ENCODE measurements at regions not wholly inside any gene's neighbourhood (a gene's known extent, or its start where the extent isn't known, plus 50 kb on each side); places are given as distances from the start of the nearest gene placed in this dataset.
"Not testable (repeated sequence)": the region's sequence is repeated elsewhere in the genome, so short reads cannot be mapped to it uniquely, and the experiment has no call there.

DNA sequence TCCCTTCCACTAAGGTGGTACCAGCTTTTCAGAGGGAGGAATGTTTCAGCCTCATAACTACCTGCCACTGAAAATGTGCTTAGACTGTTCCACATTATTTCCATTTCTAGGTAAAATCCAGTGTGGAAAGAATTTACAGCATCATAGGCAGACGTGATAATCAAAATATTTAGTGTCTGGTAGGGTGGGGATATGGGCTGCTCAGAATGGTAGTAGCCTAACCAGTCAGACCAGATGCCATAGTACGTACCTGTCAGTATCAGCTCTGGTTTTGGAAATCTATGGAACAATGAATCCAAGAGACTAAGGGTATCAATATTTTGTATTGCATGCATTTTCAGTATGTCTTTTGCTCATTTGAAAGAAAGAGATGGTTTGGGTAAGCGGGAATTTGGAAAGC is 76.8 kb upstream of the APBB1IP start:
- TF ChIP-seq POLR2A (IDR thresholded peaks at IDR 0.05): no peak
- TF ChIP-seq, protein P1, sequence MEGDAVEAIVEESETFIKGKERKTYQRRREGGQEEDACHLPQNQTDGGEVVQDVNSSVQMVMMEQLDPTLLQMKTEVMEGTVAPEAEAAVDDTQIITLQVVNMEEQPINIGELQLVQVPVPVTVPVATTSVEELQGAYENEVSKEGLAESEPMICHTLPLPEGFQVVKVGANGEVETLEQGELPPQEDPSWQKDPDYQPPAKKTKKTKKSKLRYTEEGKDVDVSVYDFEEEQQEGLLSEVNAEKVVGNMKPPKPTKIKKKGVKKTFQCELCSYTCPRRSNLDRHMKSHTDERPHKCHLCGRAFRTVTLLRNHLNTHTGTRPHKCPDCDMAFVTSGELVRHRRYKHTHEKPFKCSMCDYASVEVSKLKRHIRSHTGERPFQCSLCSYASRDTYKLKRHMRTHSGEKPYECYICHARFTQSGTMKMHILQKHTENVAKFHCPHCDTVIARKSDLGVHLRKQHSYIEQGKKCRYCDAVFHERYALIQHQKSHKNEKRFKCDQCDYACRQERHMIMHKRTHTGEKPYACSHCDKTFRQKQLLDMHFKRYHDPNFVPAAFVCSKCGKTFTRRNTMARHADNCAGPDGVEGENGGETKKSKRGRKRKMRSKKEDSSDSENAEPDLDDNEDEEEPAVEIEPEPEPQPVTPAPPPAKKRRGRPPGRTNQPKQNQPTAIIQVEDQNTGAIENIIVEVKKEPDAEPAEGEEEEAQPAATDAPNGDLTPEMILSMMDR (IDR thresholded peaks at IDR 0.05): no peak
- 66 to 80% (median 70%) methylated on average over 3 of the region's 3 CpGs for WGBS, 4 donors
- H3K9me3 ChIP-seq (replicated peaks in 1 of 3): no peaks in the 10 kb centered on the region
- H3K4me1 ChIP-seq (replicated peaks in 1 of 2): no peaks in the 10 kb centered on the region
- H3K36me3 ChIP-seq (replicated peaks in 1 of 2): no peaks in the 10 kb centered on the region
- no peak overlapping the region for H3K4me3 ChIP-seq
- intact Hi-C loops (cut with DNase I): no loop called here
- no peak for DNase-seq
- H3K27me3 ChIP-seq: no peaks in the 10 kb centered on the region
- no peak overlapping the region for H3K27ac ChIP-seq

- Histone ChIP-seq H3K27ac (no peak overlapping the region), H3K27me3 (no peaks in the 10 kb centered on the region), H3K4me1 (replicated peaks in 1 of 2) (no peaks in the 10 kb centered on the region), H3K9me3 (replicated peaks in 1 of 3) (no peaks in the 10 kb centered on the region), H3K4me3 (no peak overlapping the region), H3K36me3 (replicated peaks in 1 of 2) (no peaks in the 10 kb centered on the region)
- 3 to 11% (median 5%) methylated on average over 1 of the region's 1 CpG for WGBS, 4 donors
- no peak for TF ChIP-seq POLR2A (IDR thresholded peaks at IDR 0.05)
- TF ChIP-seq, protein P1 (IDR thresholded peaks at IDR 0.05): no peak
- intact Hi-C loops (cut with DNase I): no loop called here
- no peak for DNase-seq
Observed at GRCh38 chr10:26361971-26362370, 76.2 kb upstream of the APBB1IP start.

DNA sequence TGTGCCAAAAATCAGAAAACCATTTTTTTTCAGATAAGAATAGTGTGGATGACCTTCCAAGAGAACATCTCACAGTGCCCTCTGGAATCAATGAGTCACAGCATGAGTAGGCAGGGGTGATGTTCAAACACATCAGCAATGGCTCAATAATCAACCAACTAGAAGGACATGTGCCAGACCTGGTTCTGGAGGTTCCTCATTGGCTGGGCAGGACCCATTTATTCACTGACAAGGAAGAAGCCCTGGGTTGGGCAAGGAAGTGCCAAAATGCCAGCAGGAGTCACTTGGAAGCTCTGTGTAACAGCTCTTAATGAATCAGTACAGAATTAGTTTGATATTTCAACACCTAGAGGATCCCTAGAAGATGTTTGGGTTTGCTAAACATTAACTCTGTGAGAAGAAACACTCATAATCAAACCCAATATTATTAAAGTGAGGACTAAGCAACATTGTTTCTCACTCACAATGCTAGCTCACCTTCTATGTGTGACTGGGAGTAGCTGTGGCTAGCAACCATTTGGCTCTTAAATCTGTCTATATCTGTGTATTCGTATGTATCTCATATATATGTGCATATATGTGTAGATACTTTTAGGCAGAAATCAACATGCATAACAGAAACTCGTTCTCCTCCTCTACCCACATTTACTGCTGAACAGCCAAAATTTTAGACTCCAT is 72.3 kb upstream of the APBB1IP start:
- intact Hi-C loops (cut with DNase I): no loop called here
- Histone ChIP-seq H3K27ac (no peak overlapping the region), H3K4me1 (replicated peaks in 1 of 2) (no peaks in the 10 kb centered on the region), H3K9me3 (replicated peaks in 1 of 3) (no peaks in the 10 kb centered on the region), H3K4me3 (no peak overlapping the region), H3K27me3 (no peaks in the 10 kb centered on the region), H3K36me3 (replicated peaks in 1 of 2) (no peaks in the 10 kb centered on the region)
- TF ChIP-seq POLR2A (IDR thresholded peaks at IDR 0.05): no peak
- TF ChIP-seq, protein P1 (IDR thresholded peaks at IDR 0.05): no peak
- WGBS, 4 donors: 42 to 60% (median 44%) methylated on average over 2 of the region's 2 CpGs
- DNase-seq: peak in 2 of 7 donors; percentile 9 to 14

DNA sequence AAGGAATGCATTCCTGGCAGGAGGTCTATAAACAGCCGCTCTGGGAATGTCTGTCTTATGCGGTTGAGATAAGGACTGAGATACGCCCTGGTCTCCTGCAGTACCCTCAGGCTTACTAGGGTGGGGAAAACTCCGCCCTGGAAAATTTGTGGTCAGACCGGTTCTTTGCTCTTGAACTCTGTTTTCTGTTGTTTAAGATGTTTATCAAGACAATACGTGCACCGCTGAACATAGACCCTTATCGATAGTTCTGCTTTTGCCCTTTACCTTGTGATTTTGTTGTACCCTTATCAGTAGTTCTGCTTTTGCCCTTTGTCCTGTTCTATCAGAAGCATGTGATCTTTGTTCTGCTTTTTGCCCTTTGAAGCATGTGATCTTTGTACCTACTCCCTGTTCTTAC is 71.1 kb upstream of the APBB1IP start:
- intact Hi-C loops (cut with DNase I): not testable (repeated sequence)

GRCh38 chr10:26367771-26368170 is 70.4 kb upstream of the APBB1IP start:
- Histone ChIP-seq H3K27ac (no peak overlapping the region), H3K9me3 (replicated peaks in 1 of 3) (no peaks in the 10 kb centered on the region), H3K36me3 (replicated peaks in 1 of 2) (no peaks in the 10 kb centered on the region), H3K27me3 (no peaks in the 10 kb centered on the region), H3K4me1 (replicated peaks in 1 of 2) (no peaks in the 10 kb centered on the region), H3K4me3 (no peak overlapping the region)
- intact Hi-C loops (cut with DNase I): no loop called here
- 4 to 13% (median 7%) methylated on average over 3 of the region's 3 CpGs for WGBS, 4 donors
- peak in 5 of 7 donors; percentile 20 to 32 (median 24) for DNase-seq
- TF ChIP-seq, protein P1 (IDR thresholded peaks at IDR 0.05): no peak
- TF ChIP-seq POLR2A (IDR thresholded peaks at IDR 0.05): no peak

More for the DNA sequence above, 71.1 kb upstream of the APBB1IP start:
- not testable (repeated sequence) for H3K36me3 ChIP-seq (replicated peaks in 1 of 2); H3K4me1 ChIP-seq (replicated peaks in 1 of 2); H3K4me3 ChIP-seq; H3K27me3 ChIP-seq; H3K9me3 ChIP-seq (replicated peaks in 1 of 3); DNase-seq; H3K27ac ChIP-seq
- 75 to 87% (median 79%) methylated on average over 8 of the region's 8 CpGs for WGBS, 4 donors
